ENCODE measurements at regions not wholly inside any gene's neighbourhood (a gene's known extent, or its start where the extent isn't known, plus 50 kb on each side); places are given as distances from the start of the nearest gene placed in this dataset.

GRCh38 chr12:115078334-115078733 lies 394.4 kb upstream of the TBX3 start:
- no peak for TF ChIP-seq CTCF (IDR thresholded peaks at IDR 0.05)
- no peak for TF ChIP-seq POLR2A (IDR thresholded peaks at IDR 0.05)

All from lower leg skin (tissue), 3 donors.